T-cell (primary cell): ENCODE measurements at regions not wholly inside any gene's neighbourhood (a gene's known extent, or its start where the extent isn't known, plus 50 kb on each side); places are given as distances from the start of the nearest gene placed in this dataset.
"Not testable (repeated sequence)": the region's sequence is repeated elsewhere in the genome, so short reads cannot be mapped to it uniquely, and the experiment has no call there.

Experiments used
- ATAC-seq, 4 experiments: fragments of 200-7000 bp in 3 of 4; fragments of 150-1000 bp in 1 of 4; cut with Tn5 transposase; replicated peaks in 1 of 4; 1 replicate in 3 of 4; 2 replicates in 1 of 4; pipeline ENCODE4 v1.10.0; 2021; ENCODE audit warnings: moderate library complexity in 3 of 4, mild to moderate bottlenecking in 2 of 4, moderate number of reproducible peaks in 1 of 4
- CTCF ChIA-PET, 2 donors: fragments of 300-600 bp; sonication (Branson Sonifier 250); formaldehyde crosslinking; loops; one replicate each; lab custom pipeline; 2022; ENCODE audit warnings: antibody characterized with exemption in 2 of 2; lab: Charles Lee
- POLR2A ChIA-PET, 2 donors: fragments of 300-600 bp; sonication (Branson Sonifier 250); formaldehyde crosslinking; loops; one replicate each; lab custom pipeline; 2022; ENCODE audit warnings: antibody characterized with exemption in 2 of 2; lab: Charles Lee
- DNase-seq, 35 experiments: peaks; one replicate each; pipeline versions ENCODE4 v3.0.0 to v3.0.0-alpha.2; 2013 to 2023
- H3K27ac ChIP-seq: one replicate; pipeline ENCODE4 v1.5.1; 2013; ENCODE audit warnings: low read length
- H3K27me3 ChIP-seq, 2 experiments: replicated peaks in 1 of 2; 1 replicate in 1 of 2; 2 replicates in 1 of 2; pipeline versions ENCODE4 v1.6.1 to v1.7.0; 2013; ENCODE audit warnings: low read length in 1 of 2, mixed read lengths in 1 of 2; ENCODE audit not compliant: control insufficient read depth in 2 of 2, insufficient read depth in 2 of 2; ENCODE audit errors: extremely low read depth in 1 of 2
- H3K36me3 ChIP-seq, 2 donors: 1 replicate in 1 of 2; 2 replicates in 1 of 2; pipeline versions ENCODE4 v1.6.1 to v1.7.0; 2013; ENCODE audit warnings: low read length in 1 of 2; ENCODE audit not compliant: control insufficient read depth in 2 of 2, insufficient read depth in 1 of 2; ENCODE audit errors: extremely low read depth in 1 of 2
- H3K4me1 ChIP-seq, 2 experiments: 1 replicate in 1 of 2; 2 replicates in 1 of 2; pipeline versions ENCODE4 v1.6.1 to v1.7.0; 2013; ENCODE audit warnings: low read length in 2 of 2, mixed read lengths in 1 of 2; ENCODE audit not compliant: insufficient read depth in 2 of 2, control insufficient read depth in 1 of 2; ENCODE audit errors: extremely low read depth in 1 of 2
- H3K4me3 ChIP-seq, 2 donors: 1 replicate in 1 of 2; 2 replicates in 1 of 2; pipeline versions ENCODE4 v1.5.1 to v1.7.0; 2013; ENCODE audit warnings: mild to moderate bottlenecking in 2 of 2, low read length in 1 of 2, moderate library complexity in 1 of 2; ENCODE audit not compliant: control insufficient read depth in 1 of 2; ENCODE audit errors: extremely low read depth in 1 of 2
- H3K9me3 ChIP-seq: 2 replicates; pipeline ENCODE4 v1.7.0; 2013
- H3K27ac Mint-ChIP-seq, 2 donors: one replicate each; pipeline ENCODE4 v1.8.0; 2020 to 2021; ENCODE audit warnings: mild to moderate bottlenecking in 2 of 2, mixed read lengths in 2 of 2
- H3K27me3 Mint-ChIP-seq, 2 donors: one replicate each; pipeline ENCODE4 v1.8.0; 2021 to 2022; ENCODE audit warnings: mixed read lengths in 2 of 2
- H3K36me3 Mint-ChIP-seq: one replicate; pipeline ENCODE4 v1.8.0; 2021; ENCODE audit warnings: mixed read lengths
- H3K4me1 Mint-ChIP-seq, 3 donors: one replicate each; pipeline ENCODE4 v1.8.0; 2020 to 2022; ENCODE audit warnings: mixed read lengths in 3 of 3, mild to moderate bottlenecking in 1 of 3
- H3K4me3 Mint-ChIP-seq, 3 donors: one replicate each; pipeline ENCODE4 v1.8.0; 2020 to 2022; ENCODE audit warnings: mild to moderate bottlenecking in 3 of 3, mixed read lengths in 3 of 3, moderate library complexity in 3 of 3
- H3K9me3 Mint-ChIP-seq, 3 donors: one replicate each; pipeline ENCODE4 v1.8.0; 2020 to 2022; ENCODE audit warnings: mixed read lengths in 3 of 3
- WGBS: methylation state at CpG from one replicate; pipeline ENCODE4 v1.1.5; 2013; ENCODE audit warnings: missing lambda C conversion rate; ENCODE audit not compliant: insufficient coverage; 5-methylcytosine and 5-hydroxymethylcytosine counted together

DNA sequence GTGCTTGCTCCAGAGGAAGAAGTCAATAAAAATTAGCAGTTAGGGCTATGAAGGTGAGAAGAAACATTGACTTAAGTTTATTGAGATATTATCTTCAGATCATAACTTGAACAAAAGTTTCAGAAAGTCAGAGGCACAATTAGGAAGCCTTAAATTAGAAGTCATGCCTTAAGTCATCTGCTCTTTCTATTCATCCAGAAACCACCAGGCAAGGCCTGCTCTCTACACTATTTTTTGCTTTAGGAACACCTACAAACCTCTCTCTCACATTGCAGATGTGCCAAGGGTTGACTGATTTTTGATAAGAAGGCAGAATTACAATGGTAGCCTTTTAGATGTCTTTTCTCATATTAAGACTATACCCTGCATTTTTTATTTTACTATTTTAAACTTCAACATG is 268.7 kb downstream of the SPRY2 start:
- CTCF ChIA-PET, result no interaction called here
- H3K36me3 Mint-ChIP-seq, result no peaks in the 10 kb centered on the region
- no peaks in the 10 kb centered on the region for H3K4me1 Mint-ChIP-seq
- Histone ChIP-seq H3K9me3 (no peaks in the 10 kb centered on the region), H3K4me3 (no peak overlapping the region), H3K36me3 (no peaks in the 10 kb centered on the region), H3K27ac (no peak overlapping the region), H3K4me1 (no peaks in the 10 kb centered on the region), H3K27me3 (no peaks in the 10 kb centered on the region)
- no peaks in the 10 kb centered on the region for H3K27me3 Mint-ChIP-seq
- H3K27ac Mint-ChIP-seq, result no peak overlapping the region
- no peak for DNase-seq
- no peak for ATAC-seq
- peaks cover 0 to 5% (median 4%) of the 10 kb centered on the region in 3 donors for H3K9me3 Mint-ChIP-seq
- H3K4me3 Mint-ChIP-seq, result no peak overlapping the region
- POLR2A ChIA-PET, result no interaction called here

DNA sequence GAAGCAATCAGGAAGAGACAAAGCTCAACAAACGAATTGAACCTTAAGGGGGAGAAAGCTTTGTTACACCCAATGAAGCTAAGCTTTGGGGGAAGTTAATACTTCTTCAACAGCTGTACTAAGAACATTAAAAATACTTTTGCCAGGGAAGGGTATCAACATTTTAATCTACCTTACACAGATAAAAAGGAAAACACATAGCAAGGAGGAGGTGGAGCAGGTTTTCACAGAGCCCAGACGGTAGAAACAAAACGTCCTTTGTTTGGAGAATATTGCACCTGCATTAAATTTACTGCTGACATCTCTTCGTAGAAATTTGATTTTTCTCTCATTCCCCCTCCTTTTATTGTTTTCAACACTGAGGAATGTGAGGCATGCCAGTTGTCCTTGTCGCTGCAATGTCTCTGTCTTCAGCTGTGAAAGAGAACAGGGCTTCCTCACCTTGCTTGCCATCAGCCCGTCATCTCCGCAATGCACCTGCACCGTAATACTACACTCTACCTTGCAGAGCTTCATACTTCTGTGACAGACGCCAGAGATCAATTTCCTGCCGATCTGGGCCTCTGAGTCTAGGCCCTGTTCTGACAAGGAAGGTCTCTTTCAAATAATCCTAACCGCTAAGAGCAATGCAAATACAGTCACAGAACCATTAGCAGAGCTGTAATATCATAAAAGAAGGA is 270.8 kb downstream of the SPRY2 start:
- no peaks in the 10 kb centered on the region for H3K4me1 Mint-ChIP-seq
- H3K36me3 Mint-ChIP-seq, result no peaks in the 10 kb centered on the region
- no peak for DNase-seq
- no peak overlapping the region for H3K27ac ChIP-seq
- CTCF ChIA-PET, result no interaction called here
- ATAC-seq, result no peak
- POLR2A ChIA-PET, result no interaction called here
- no peaks in the 10 kb centered on the region for H3K4me1 ChIP-seq
- peaks cover 1 to 4% (median 3%) of the 10 kb centered on the region in 3 donors for H3K9me3 Mint-ChIP-seq
- no peaks in the 10 kb centered on the region for H3K9me3 ChIP-seq
- no peak overlapping the region for H3K4me3 ChIP-seq
- no peak overlapping the region for H3K27ac Mint-ChIP-seq
- H3K27me3 Mint-ChIP-seq, result no peaks in the 10 kb centered on the region
- H3K27me3 ChIP-seq, result no peaks in the 10 kb centered on the region
- WGBS, result 59% methylated on average over 6 of the region's 11 CpGs
- H3K4me3 Mint-ChIP-seq, result no peak overlapping the region
- no peaks in the 10 kb centered on the region for H3K36me3 ChIP-seq

DNA sequence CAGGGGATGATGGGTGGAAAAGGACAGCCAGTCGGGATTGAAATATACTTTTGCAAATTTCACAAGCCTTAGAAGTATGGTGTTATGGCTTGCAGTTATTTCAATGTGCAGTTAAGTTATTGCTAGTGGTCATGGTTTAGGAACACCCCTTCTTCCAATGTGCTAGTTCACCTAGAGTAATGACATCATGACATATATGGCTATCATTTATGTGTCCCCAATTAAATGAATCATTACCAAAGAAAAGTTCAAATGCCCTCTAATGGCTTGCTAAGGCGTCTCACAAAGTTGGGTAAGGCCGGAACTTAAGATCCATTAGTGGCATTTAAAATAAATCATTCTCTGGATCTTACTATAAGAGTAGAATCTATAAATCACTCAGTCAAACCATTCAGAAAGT is 271.6 kb downstream of the SPRY2 start:
- Histone ChIP-seq H3K9me3 (no peaks in the 10 kb centered on the region), H3K4me1 (no peaks in the 10 kb centered on the region), H3K36me3 (no peaks in the 10 kb centered on the region), H3K27me3 (no peaks in the 10 kb centered on the region), H3K4me3 (no peak overlapping the region), H3K27ac (no peak overlapping the region)
- POLR2A ChIA-PET, result no interaction called here
- H3K27me3 Mint-ChIP-seq, result no peaks in the 10 kb centered on the region
- ATAC-seq (no peak), DNase-seq (no peak)
- CTCF ChIA-PET, result no interaction called here
- H3K36me3 Mint-ChIP-seq, result no peaks in the 10 kb centered on the region
- no peak overlapping the region for H3K27ac Mint-ChIP-seq
- H3K4me3 Mint-ChIP-seq, result no peak overlapping the region
- peaks cover 0 to 4% (median 1%) of the 10 kb centered on the region in 3 donors for H3K9me3 Mint-ChIP-seq
- no peaks in the 10 kb centered on the region for H3K4me1 Mint-ChIP-seq
- WGBS, result no CpG with 5 or more reads among the region's 3 CpGs

DNA sequence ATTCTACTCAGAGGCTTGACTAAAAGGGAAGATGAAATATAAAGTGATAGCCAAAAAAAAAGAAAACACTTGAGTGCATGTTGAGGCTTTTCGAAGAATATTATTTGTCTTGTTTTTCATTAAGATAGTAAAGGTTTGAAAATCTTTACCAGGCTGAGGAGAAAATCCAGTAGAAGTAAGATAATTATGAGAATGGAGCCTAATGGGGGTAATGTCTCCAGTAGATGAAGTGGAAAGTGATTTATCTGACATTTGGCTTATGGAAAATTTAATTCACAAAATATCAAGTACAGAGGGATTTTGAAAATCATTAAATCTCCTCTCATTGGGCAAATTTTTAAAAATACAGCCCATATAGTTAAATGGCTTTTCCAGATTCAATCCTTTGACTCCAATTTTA is 274.9 kb downstream of the SPRY2 start:
- Mint-ChIP-seq H3K27ac (no peak overlapping the region), H3K36me3 (no peaks in the 10 kb centered on the region), H3K27me3 (no peaks in the 10 kb centered on the region), H3K4me3 (no peak overlapping the region), H3K4me1 (no peaks in the 10 kb centered on the region), H3K9me3 (peaks cover 0 to 8% (median 1%) of the 10 kb centered on the region in 3 donors)
- DNase-seq, result no peak
- H3K4me1 ChIP-seq, result no peaks in the 10 kb centered on the region
- no peaks in the 10 kb centered on the region for H3K36me3 ChIP-seq
- ChIA-PET CTCF (no interaction called here), POLR2A (no interaction called here)
- H3K27me3 ChIP-seq, result no peaks in the 10 kb centered on the region
- WGBS, result 67% methylated on average over 1 of the region's 1 CpG
- ATAC-seq, result no peak
- no peak overlapping the region for H3K27ac ChIP-seq
- H3K9me3 ChIP-seq, result no peaks in the 10 kb centered on the region
- no peak overlapping the region for H3K4me3 ChIP-seq

DNA sequence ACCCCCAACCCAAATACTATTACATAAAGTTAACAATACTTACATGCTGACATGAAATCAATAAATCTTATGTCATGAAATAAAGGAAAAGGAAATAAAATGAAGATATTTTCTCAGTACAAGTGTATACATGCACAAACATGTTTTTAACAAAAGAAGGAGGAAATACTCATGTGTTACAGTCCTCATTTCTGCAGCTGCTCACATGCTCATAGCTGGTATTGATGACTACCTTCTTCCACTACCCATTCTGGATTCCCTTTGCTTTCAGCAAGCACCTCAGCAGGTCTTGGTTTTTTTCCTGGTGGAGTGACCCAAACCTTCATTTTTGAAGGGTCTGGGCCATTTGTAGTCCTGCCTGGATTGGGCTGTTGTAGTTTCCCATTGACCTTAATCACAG is 278.5 kb downstream of the SPRY2 start:
- H3K9me3 ChIP-seq, H3K4me3 Mint-ChIP-seq, H3K36me3 Mint-ChIP-seq, H3K27ac Mint-ChIP-seq, H3K9me3 Mint-ChIP-seq, H3K27ac ChIP-seq, H3K27me3 Mint-ChIP-seq, ATAC-seq, DNase-seq, H3K36me3 ChIP-seq, CTCF ChIA-PET, H3K4me1 ChIP-seq, H3K4me3 ChIP-seq, POLR2A ChIA-PET, H3K4me1 Mint-ChIP-seq, H3K27me3 ChIP-seq: not testable (repeated sequence)

DNA sequence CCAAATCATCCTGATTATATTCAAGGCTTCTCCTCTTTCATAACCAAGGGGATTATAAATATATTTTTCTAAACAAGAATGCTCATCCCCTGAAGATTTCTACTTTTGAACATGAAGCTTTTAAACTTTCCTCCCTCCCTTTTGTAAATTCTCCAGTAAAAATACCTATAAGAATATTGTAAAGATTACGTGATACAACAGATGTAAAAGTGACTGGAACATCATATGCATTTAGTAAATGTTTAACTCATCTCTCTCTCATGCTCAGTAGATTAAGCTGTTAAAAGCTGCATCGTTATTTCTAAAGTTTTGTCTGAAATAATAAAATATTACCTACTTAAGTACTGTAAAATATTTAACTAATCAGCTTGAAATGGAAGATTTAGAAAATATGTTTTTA is 281.1 kb downstream of the SPRY2 start:
- H3K4me3 Mint-ChIP-seq, result no peak overlapping the region
- H3K36me3 Mint-ChIP-seq, result no peaks in the 10 kb centered on the region
- DNase-seq, result no peak

DNA sequence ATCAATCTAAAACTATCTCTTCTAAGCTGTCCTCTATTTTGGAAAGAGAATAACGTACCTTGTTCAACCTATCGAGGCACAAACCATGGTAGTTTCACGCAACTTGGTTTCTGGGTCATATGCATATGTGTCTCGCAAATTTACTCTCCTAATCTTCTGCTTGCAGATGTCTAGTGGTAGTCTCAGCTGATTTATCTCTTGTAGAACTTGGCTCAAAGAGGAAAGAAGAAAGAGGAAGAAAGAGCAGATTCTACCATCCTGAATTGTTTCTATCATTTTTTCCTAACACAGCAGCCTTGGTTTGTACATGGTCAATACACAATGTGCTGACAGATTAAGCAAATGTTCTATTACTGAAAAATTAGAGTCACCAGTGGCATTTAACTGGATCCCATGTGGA is 282.3 kb downstream of the SPRY2 start:
- no peaks in the 10 kb centered on the region for H3K36me3 Mint-ChIP-seq
- WGBS, result no CpG with 5 or more reads among the region's 4 CpGs
- no peak for DNase-seq

More for the DNA sequence above, 281.1 kb downstream of the SPRY2 start:
- H3K36me3 ChIP-seq, result no peaks in the 10 kb centered on the region
- ChIA-PET POLR2A (no interaction called here), CTCF (interaction anchor here in 1 of 2 donors (0.8 kb wide), 1 partner anchor 10 kb away, joined by 3 read pairs; no protein-coding TSS in a partner anchor)
- no peak overlapping the region for H3K27ac ChIP-seq
- Mint-ChIP-seq H3K27me3 (no peaks in the 10 kb centered on the region), H3K27ac (no peak overlapping the region), H3K9me3 (peaks cover 0 to 4% (median 2%) of the 10 kb centered on the region in 3 donors), H3K4me1 (no peaks in the 10 kb centered on the region)
- H3K27me3 ChIP-seq, result no peaks in the 10 kb centered on the region
- no peaks in the 10 kb centered on the region for H3K9me3 ChIP-seq
- ATAC-seq, result no peak
- H3K4me1 ChIP-seq, result no peaks in the 10 kb centered on the region
- H3K4me3 ChIP-seq, result no peak overlapping the region
- no CpG with 5 or more reads among the region's 2 CpGs for WGBS

More for the DNA sequence above, 282.3 kb downstream of the SPRY2 start:
- ATAC-seq, result no peak
- Histone ChIP-seq H3K4me3 (no peak overlapping the region), H3K9me3 (no peaks in the 10 kb centered on the region), H3K27me3 (no peaks in the 10 kb centered on the region), H3K36me3 (no peaks in the 10 kb centered on the region), H3K4me1 (no peaks in the 10 kb centered on the region), H3K27ac (no peak overlapping the region)
- Mint-ChIP-seq H3K4me1 (no peaks in the 10 kb centered on the region), H3K4me3 (no peak overlapping the region), H3K27me3 (no peaks in the 10 kb centered on the region), H3K9me3 (peaks cover 0 to 2% (median 0%) of the 10 kb centered on the region in 3 donors), H3K27ac (no peak overlapping the region)
- CTCF ChIA-PET, result no interaction called here
- POLR2A ChIA-PET, result no interaction called here
